SK-N-SH treated with all-trans-retinoic acid at 6 μM for 48 hours (cell line): ENCODE measurements at regions not wholly inside any gene's neighbourhood (a gene's known extent, or its start where the extent isn't known, plus 50 kb on each side); places are given as distances from the start of the nearest gene placed in this dataset.

Experiments used
- CSDC2 ChIP-seq: fragments of 250-450 bp; sonication (Bioruptor Pico); IDR thresholded peaks from 2 replicates; pipeline ENCODE4 v1.5.0; 2020; ENCODE audit warnings: mild to moderate bottlenecking, moderate library complexity
- ZFP30 ChIP-seq: fragments of 450-650 bp; formaldehyde crosslinking; IDR thresholded peaks from 2 replicates; pipeline ENCODE4 v1.5.0; 2022; ENCODE audit warnings: mild to moderate bottlenecking, moderate library complexity
- ZNF565 ChIP-seq: fragments of 450-650 bp; formaldehyde crosslinking; conservative IDR thresholded peaks from 2 replicates; pipeline ENCODE4 v1.5.0; 2020; ENCODE audit warnings: low read depth, mild to moderate bottlenecking, moderate library complexity
- TF ChIP-seq, protein P1 (sequence below): fragments of 250-450 bp; sonication (Bioruptor Pico); IDR thresholded peaks from 2 replicates; pipeline ENCODE4 v1.8.0; 2020; ENCODE audit warnings: mild to moderate bottlenecking, moderate library complexity, borderline replicate concordance

DNA sequence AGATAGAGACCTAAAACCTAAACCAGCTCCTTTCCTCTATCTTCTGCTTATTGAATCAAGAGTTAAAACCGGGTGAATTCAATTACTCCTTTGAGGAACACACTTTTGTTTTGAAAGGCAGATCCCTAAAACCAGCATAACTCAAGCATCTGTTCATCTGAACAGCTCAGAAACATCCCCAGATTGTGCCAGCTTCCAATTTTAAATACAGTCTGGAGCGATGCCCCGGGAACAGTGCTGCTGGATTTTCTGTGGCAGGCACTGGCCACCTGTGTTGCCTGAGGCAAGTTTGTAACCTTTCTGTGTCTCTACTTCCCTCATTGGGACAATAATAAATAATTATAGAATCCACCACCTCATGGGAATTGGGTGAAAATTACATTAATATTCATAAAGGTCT lies 281.4 kb upstream of the NFE2L3 start:
- TF ChIP-seq, protein P1, sequence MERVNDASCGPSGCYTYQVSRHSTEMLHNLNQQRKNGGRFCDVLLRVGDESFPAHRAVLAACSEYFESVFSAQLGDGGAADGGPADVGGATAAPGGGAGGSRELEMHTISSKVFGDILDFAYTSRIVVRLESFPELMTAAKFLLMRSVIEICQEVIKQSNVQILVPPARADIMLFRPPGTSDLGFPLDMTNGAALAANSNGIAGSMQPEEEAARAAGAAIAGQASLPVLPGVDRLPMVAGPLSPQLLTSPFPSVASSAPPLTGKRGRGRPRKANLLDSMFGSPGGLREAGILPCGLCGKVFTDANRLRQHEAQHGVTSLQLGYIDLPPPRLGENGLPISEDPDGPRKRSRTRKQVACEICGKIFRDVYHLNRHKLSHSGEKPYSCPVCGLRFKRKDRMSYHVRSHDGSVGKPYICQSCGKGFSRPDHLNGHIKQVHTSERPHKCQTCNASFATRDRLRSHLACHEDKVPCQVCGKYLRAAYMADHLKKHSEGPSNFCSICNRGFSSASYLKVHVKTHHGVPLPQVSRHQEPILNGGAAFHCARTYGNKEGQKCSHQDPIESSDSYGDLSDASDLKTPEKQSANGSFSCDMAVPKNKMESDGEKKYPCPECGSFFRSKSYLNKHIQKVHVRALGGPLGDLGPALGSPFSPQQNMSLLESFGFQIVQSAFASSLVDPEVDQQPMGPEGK (CRISPR knock-in tag), result no peak
- TF ChIP-seq ZNF565 (CRISPR knock-in tag), result no peak
- TF ChIP-seq CSDC2 (CRISPR knock-in tag), result no peak
- TF ChIP-seq ZFP30, result no peak
